Endodermal cell (in vitro differentiated cells): ENCODE measurements at regions not wholly inside any gene's neighbourhood (a gene's known extent, or its start where the extent isn't known, plus 50 kb on each side); places are given as distances from the start of the nearest gene placed in this dataset.

Source experiments
- DNase-seq: peaks from one replicate; pipeline ENCODE4 v3.0.0-alpha.2; 2017
- H3K27ac ChIP-seq: 2 replicates; pipeline ENCODE4 v1.5.1; 2013; ENCODE audit warnings: mild to moderate bottlenecking, low read depth, low read length, moderate library complexity
- H3K27me3 ChIP-seq: 2 replicates; pipeline ENCODE4 v1.6.1; 2013; ENCODE audit warnings: mild to moderate bottlenecking, low read length, moderate library complexity; ENCODE audit not compliant: insufficient read depth, control insufficient read depth, poor library complexity, severe bottlenecking
- H3K36me3 ChIP-seq: 2 replicates; pipeline ENCODE4 v1.7.0; 2013; ENCODE audit warnings: mild to moderate bottlenecking, low read length, moderate library complexity; ENCODE audit not compliant: control insufficient read depth, insufficient read depth
- H3K4me1 ChIP-seq: one replicate; pipeline ENCODE4 v1.7.0; 2013; ENCODE audit warnings: low read length; ENCODE audit not compliant: control insufficient read depth, insufficient read depth
- H3K4me3 ChIP-seq: 2 replicates; pipeline ENCODE4 v1.5.1; 2013; ENCODE audit warnings: mild to moderate bottlenecking, low read length, moderate library complexity
- H3K9ac ChIP-seq: 2 replicates; pipeline ENCODE4 v1.6.1; 2013; ENCODE audit warnings: mild to moderate bottlenecking, low read length, moderate library complexity; ENCODE audit not compliant: poor library complexity, severe bottlenecking; ENCODE audit errors: extremely low read depth
- H3K9me3 ChIP-seq: 2 replicates; pipeline ENCODE4 v1.6.1; 2013; ENCODE audit warnings: mild to moderate bottlenecking, low read length, moderate library complexity; ENCODE audit not compliant: control insufficient read depth
- H3K27ac Mint-ChIP-seq: 2 replicates; pipeline ENCODE4 v1.8.0; 2020; ENCODE audit warnings: mixed read lengths
- H3K27me3 Mint-ChIP-seq: 2 replicates; pipeline ENCODE4 v1.8.0; 2021; ENCODE audit warnings: mild to moderate bottlenecking, mixed read lengths; ENCODE audit not compliant: insufficient read depth
- H3K36me3 Mint-ChIP-seq: 2 replicates; pipeline ENCODE4 v1.8.0; 2020; ENCODE audit warnings: low read depth, mixed read lengths
- H3K4me1 Mint-ChIP-seq: 2 replicates; pipeline ENCODE4 v1.8.0; 2020; ENCODE audit warnings: mixed read lengths
- H3K4me3 Mint-ChIP-seq: 2 replicates; pipeline ENCODE4 v1.8.0; 2020; ENCODE audit warnings: mild to moderate bottlenecking, moderate library complexity, mixed read lengths
- H3K9me3 Mint-ChIP-seq: 2 replicates; pipeline ENCODE4 v1.8.0; 2020; ENCODE audit warnings: mild to moderate bottlenecking, mixed read lengths
- CTCF ChIP-seq: fragments of 200-600 bp; sonication (generic); conservative IDR thresholded peaks from 2 replicates; pipeline ENCODE4 v1.5.0; 2021; ENCODE audit warnings: antibody characterized with exemption, mild to moderate bottlenecking
- WGBS, 2 experiments: methylation state at CpG; one replicate each; pipeline versions ENCODE4 v1.1.5 to v1.1.7; 2013; ENCODE audit warnings: missing lambda C conversion rate in 2 of 2, mixed read lengths in 1 of 2; ENCODE audit not compliant: insufficient coverage in 1 of 2, insufficient read length in 1 of 2; 5-methylcytosine and 5-hydroxymethylcytosine counted together

- DNase-seq = no peak
- no peaks in the 10 kb centered on the region for H3K36me3 ChIP-seq
- H3K4me3 ChIP-seq = no peak overlapping the region
- TF ChIP-seq CTCF = no peak
- Mint-ChIP-seq H3K27ac (no peak overlapping the region), H3K36me3 (no peaks in the 10 kb centered on the region), H3K4me1 (no peaks in the 10 kb centered on the region), H3K27me3 (no peaks in the 10 kb centered on the region), H3K4me3 (no peak overlapping the region), H3K9me3 (no peaks in the 10 kb centered on the region)
- no peaks in the 10 kb centered on the region for H3K4me1 ChIP-seq
- H3K9me3 ChIP-seq = no peaks in the 10 kb centered on the region
- no peaks in the 10 kb centered on the region for H3K27me3 ChIP-seq
- no peak overlapping the region for H3K27ac ChIP-seq
- WGBS, 2 experiments = 90 to 100% methylated on average over 1 of the region's 1 CpG
- no peak overlapping the region for H3K9ac ChIP-seq
Measured at GRCh38 chr1:101509370-101509769, 272.6 kb downstream of the S1PR1 start.

- H3K27ac ChIP-seq = no peak overlapping the region
- no peak overlapping the region for H3K9ac ChIP-seq
- H3K27me3 ChIP-seq = no peaks in the 10 kb centered on the region
- H3K36me3 ChIP-seq = no peaks in the 10 kb centered on the region
- no peaks in the 10 kb centered on the region for H3K9me3 ChIP-seq
- peaks cover 3% of the 10 kb centered on the region for H3K9me3 Mint-ChIP-seq
- DNase-seq = no peak
- H3K4me1 Mint-ChIP-seq = no peaks in the 10 kb centered on the region
- TF ChIP-seq CTCF = no peak
- 85 to 100% methylated on average over 2 of the region's 2 CpGs for WGBS, 2 experiments
- no peaks in the 10 kb centered on the region for H3K4me1 ChIP-seq
- H3K27me3 Mint-ChIP-seq = no peaks in the 10 kb centered on the region
- no peaks in the 10 kb centered on the region for H3K36me3 Mint-ChIP-seq
- no peak overlapping the region for H3K4me3 ChIP-seq
- no peak overlapping the region for H3K27ac Mint-ChIP-seq
- no peak overlapping the region for H3K4me3 Mint-ChIP-seq
Measured at GRCh38 chr1:101511202-101511891, 274.5 kb downstream of the S1PR1 start.

GRCh38 chr1:101520302-101520701 lies 283.5 kb downstream of the S1PR1 start:
- H3K4me3 Mint-ChIP-seq = no peak overlapping the region
- peaks cover 2% of the 10 kb centered on the region for H3K9me3 Mint-ChIP-seq
- TF ChIP-seq CTCF = peak; percentile 97
- 29 to 63% methylated on average over 2 to 4 of the region's 4 CpGs for WGBS, 2 experiments
- Histone ChIP-seq H3K36me3 (no peaks in the 10 kb centered on the region), H3K4me3 (no peak overlapping the region), H3K27me3 (no peaks in the 10 kb centered on the region), H3K27ac (no peak overlapping the region), H3K4me1 (no peaks in the 10 kb centered on the region), H3K9ac (no peak overlapping the region), H3K9me3 (no peaks in the 10 kb centered on the region)
- no peaks in the 10 kb centered on the region for H3K4me1 Mint-ChIP-seq
- H3K27me3 Mint-ChIP-seq = no peaks in the 10 kb centered on the region
- DNase-seq = peak; percentile 73
- no peak overlapping the region for H3K27ac Mint-ChIP-seq
- H3K36me3 Mint-ChIP-seq = no peaks in the 10 kb centered on the region
